Activated effector memory CD4-positive, alpha-beta T cell treated with anti-CD3 and anti-CD28 coated beads, Interleukin-2, amount 50 U/mL, for 16 hours (primary cell): ENCODE measurements at regions not wholly inside any gene's neighbourhood (a gene's known extent, or its start where the extent isn't known, plus 50 kb on each side); places are given as distances from the start of the nearest gene placed in this dataset.

ENCODE experiments used
- DNase-seq: peaks from one replicate; pipeline ENCODE4 v3.0.0-alpha.2; 2020

- peak; percentile 71 for DNase-seq
These were observed 1103.3 kb upstream of the B3GALT2 start for GRCh38 chr1:194289569-194290266.

GRCh38 chr1:194288238-194288637, 1101.8 kb upstream of the B3GALT2 start:
- no peak for DNase-seq

- DNase-seq: no peak
These were observed 1095.0 kb upstream of the B3GALT2 start for GRCh38 chr1:194281376-194281775.

GRCh38 chr1:194280463-194280862, 1094.0 kb upstream of the B3GALT2 start:
- no peak for DNase-seq

- no peak for DNase-seq
These were observed 1093.6 kb upstream of the B3GALT2 start for GRCh38 chr1:194279975-194280374.

- no peak for DNase-seq
These were observed 1091.5 kb upstream of the B3GALT2 start for GRCh38 chr1:194277927-194278326.

GRCh38 chr1:194273660-194274059, 1087.2 kb upstream of the B3GALT2 start:
- DNase-seq: no peak

GRCh38 chr1:194268839-194269238, 1082.4 kb upstream of the B3GALT2 start:
- no peak for DNase-seq

- DNase-seq: no peak
These were observed 1080.6 kb upstream of the B3GALT2 start for GRCh38 chr1:194267021-194267420.

GRCh38 chr1:194256010-194256409, 1069.6 kb upstream of the B3GALT2 start:
- DNase-seq: no peak

- no peak for DNase-seq
These were observed 1065.8 kb upstream of the B3GALT2 start for GRCh38 chr1:194252199-194252598.

- no peak for DNase-seq
These were observed 1054.8 kb upstream of the B3GALT2 start for GRCh38 chr1:194241215-194241614.

GRCh38 chr1:194233069-194233468, 1046.7 kb upstream of the B3GALT2 start:
- DNase-seq: no peak

GRCh38 chr1:194230351-194231144, 1044.1 kb upstream of the B3GALT2 start:
- no peak for DNase-seq

- DNase-seq: no peak
These were observed 1042.0 kb upstream of the B3GALT2 start for GRCh38 chr1:194228427-194228826.

- no peak for DNase-seq
These were observed 1040.7 kb upstream of the B3GALT2 start for GRCh38 chr1:194227161-194227560.

GRCh38 chr1:194225821-194226220, 1039.4 kb upstream of the B3GALT2 start:
- DNase-seq: no peak

- no peak for DNase-seq
These were observed 1037.2 kb upstream of the B3GALT2 start for GRCh38 chr1:194223596-194223995.

GRCh38 chr1:194215448-194215847, 1029.0 kb upstream of the B3GALT2 start:
- no peak for DNase-seq

GRCh38 chr1:194214735-194215134, 1028.3 kb upstream of the B3GALT2 start:
- no peak for DNase-seq

- no peak for DNase-seq
These were observed 1023.5 kb upstream of the B3GALT2 start for GRCh38 chr1:194209920-194210319.

- no peak for DNase-seq
These were observed 1022.3 kb upstream of the B3GALT2 start for GRCh38 chr1:194208674-194209073.

GRCh38 chr1:194196562-194196961, 1010.1 kb upstream of the B3GALT2 start:
- no peak for DNase-seq

- DNase-seq: no peak
These were observed 1008.3 kb upstream of the B3GALT2 start for GRCh38 chr1:194194724-194195123.
